Bronchial epithelial cell (primary cell): ENCODE measurements at regions not wholly inside any gene's neighbourhood (a gene's known extent, or its start where the extent isn't known, plus 50 kb on each side); places are given as distances from the start of the nearest gene placed in this dataset.

Source experiments
- DNase-seq: peaks from one replicate; pipeline ENCODE4 v3.0.0-alpha.2; 2010; ENCODE audit warnings: low read depth
- FAIRE-seq: peaks from 2 replicates; lab custom pipeline; 2011; peaks lifted over from hg19 to GRCh38; lab: Jason Lieb, UNC
- H3K27me3 ChIP-seq: 2 replicates; pipeline ENCODE4 v1.5.1; 2011; ENCODE audit warnings: low read length; ENCODE audit not compliant: control insufficient read depth, insufficient read depth
- H3K36me3 ChIP-seq: 2 replicates; pipeline ENCODE4 v1.5.1; 2011; ENCODE audit warnings: low read length; ENCODE audit not compliant: control insufficient read depth, insufficient read depth
- H3K4me3 ChIP-seq: 2 replicates; pipeline ENCODE4 v1.5.1; 2011; ENCODE audit warnings: mild to moderate bottlenecking, low read depth, low read length, control low read depth
- TF ChIP-seq, protein P1 (sequence below): IDR thresholded peaks from 2 replicates; pipeline ENCODE4 v1.5.1; 2011; ENCODE audit warnings: mild to moderate bottlenecking, moderate library complexity, low read length, control low read depth, inconsistent platforms; ENCODE audit not compliant: insufficient read depth, severe bottlenecking

GRCh38 chr15:69755551-69756310, 303.1 kb downstream of the RPLP1 start:
- Histone ChIP-seq H3K4me3 (no peak overlapping the region), H3K27me3 (peaks cover 5% of the 10 kb centered on the region), H3K36me3 (no peaks in the 10 kb centered on the region)
- FAIRE-seq (no peak), DNase-seq (no peak)
- TF ChIP-seq, protein P1, sequence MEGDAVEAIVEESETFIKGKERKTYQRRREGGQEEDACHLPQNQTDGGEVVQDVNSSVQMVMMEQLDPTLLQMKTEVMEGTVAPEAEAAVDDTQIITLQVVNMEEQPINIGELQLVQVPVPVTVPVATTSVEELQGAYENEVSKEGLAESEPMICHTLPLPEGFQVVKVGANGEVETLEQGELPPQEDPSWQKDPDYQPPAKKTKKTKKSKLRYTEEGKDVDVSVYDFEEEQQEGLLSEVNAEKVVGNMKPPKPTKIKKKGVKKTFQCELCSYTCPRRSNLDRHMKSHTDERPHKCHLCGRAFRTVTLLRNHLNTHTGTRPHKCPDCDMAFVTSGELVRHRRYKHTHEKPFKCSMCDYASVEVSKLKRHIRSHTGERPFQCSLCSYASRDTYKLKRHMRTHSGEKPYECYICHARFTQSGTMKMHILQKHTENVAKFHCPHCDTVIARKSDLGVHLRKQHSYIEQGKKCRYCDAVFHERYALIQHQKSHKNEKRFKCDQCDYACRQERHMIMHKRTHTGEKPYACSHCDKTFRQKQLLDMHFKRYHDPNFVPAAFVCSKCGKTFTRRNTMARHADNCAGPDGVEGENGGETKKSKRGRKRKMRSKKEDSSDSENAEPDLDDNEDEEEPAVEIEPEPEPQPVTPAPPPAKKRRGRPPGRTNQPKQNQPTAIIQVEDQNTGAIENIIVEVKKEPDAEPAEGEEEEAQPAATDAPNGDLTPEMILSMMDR, result no peak

DNA sequence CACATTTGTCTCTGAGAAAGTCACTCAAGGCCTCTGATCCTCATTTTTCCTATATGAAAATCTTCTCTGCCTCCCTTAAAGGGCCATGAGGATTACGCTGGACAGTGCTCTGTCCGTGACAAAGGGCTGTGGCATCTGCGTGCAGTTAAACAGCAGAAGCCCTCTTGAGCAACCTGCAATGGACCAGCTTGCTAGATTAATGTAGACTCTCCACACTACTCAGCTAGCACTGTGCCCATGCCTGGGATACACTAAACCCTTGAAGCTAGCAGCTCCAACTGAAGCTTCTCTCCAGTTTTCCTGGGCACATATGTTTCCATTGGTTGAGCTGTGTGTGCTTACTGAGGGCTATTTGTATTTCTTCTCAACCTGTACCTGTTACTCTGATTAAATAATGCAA, 303.8 kb downstream of the RPLP1 start:
- FAIRE-seq (no peak), DNase-seq (no peak)
- H3K4me3 ChIP-seq, result no peak overlapping the region
- peaks cover 3% of the 10 kb centered on the region for H3K27me3 ChIP-seq
- TF ChIP-seq, protein P1, result no peak
- H3K36me3 ChIP-seq, result no peaks in the 10 kb centered on the region

DNA sequence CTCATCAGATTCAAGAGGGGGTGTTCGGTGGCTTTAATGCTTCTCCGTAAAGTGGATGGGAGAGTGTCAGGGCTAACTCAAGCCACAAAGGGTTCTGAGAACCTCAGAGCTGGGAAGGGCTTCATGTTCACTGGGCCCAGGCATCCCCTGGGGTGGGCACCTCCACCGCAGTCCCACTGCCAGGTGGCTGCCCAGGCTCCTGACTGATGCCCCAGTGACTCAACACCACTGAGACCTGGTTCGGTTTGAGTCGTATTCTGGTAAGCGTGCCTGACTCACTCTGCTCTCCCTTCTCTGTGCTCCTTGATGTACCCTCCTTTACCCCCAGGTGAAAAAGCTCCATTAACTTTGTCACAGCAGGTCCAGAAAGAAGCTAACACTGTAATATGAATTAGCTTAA, 304.6 kb downstream of the RPLP1 start:
- Histone ChIP-seq H3K27me3 (peaks cover 3% of the 10 kb centered on the region), H3K36me3 (no peaks in the 10 kb centered on the region), H3K4me3 (no peak overlapping the region)
- FAIRE-seq (no peak), DNase-seq (peak; percentile 10)
- TF ChIP-seq, protein P1, result no peak

- DNase-seq (no peak), FAIRE-seq (no peak)
- TF ChIP-seq, protein P1, result no peak
- H3K4me3 ChIP-seq, result no peak overlapping the region
- H3K36me3 ChIP-seq, result no peaks in the 10 kb centered on the region
- peaks cover 8% of the 10 kb centered on the region for H3K27me3 ChIP-seq
Measured at GRCh38 chr15:69758291-69758771, 305.7 kb downstream of the RPLP1 start.

DNA sequence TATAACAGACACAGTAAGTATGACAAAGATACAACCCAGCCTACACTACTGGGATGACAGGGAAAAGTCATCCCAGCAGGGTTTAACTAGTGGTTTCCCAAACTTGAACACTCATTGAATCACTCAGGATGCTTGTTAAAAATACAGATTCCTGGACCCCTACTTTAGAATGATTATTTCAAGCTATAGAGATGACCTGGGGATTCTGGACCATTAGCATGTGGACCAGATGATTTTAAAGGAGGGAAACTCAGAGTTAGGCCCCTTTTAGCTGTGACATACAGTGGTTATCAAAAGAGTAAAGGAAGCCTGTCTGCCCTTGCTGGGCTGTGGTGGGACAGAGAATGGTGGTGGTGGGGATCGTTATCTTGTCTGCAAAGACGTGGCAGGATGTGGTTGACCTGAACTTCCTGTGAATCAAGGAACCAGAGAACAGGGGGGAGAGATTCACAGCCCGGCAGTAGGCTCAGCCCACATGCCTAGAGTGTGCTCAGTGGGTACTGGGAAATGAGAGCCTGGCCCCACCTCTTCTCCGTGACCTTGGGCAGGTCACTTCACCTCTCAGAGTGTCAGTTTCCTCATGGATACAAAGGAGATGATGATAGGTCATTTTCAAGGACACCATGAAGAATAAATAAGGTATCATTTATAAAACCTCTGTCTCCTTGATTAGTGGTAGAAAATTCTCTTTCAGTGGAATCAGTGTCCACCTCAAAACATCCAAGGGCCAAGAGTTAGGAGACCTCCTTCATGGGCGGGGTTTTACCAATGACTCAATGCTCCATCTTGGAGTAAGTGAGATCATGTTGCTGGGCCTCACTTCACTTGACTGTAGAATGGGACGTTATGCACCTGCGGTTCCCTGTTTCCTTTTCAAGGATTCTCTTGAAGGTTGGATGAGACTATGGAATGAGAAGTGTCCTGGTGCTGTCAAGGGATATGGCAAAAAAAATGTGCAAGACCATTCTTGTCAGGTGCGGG, 306.5 kb downstream of the RPLP1 start:
- peaks cover 8% of the 10 kb centered on the region for H3K27me3 ChIP-seq
- FAIRE-seq (no peak), DNase-seq (no peak)
- TF ChIP-seq, protein P1, result no peak
- H3K4me3 ChIP-seq, result no peak overlapping the region
- no peaks in the 10 kb centered on the region for H3K36me3 ChIP-seq
